ENCODE measurements at regions not wholly inside any gene's neighbourhood (a gene's known extent, or its start where the extent isn't known, plus 50 kb on each side); places are given as distances from the start of the nearest gene placed in this dataset.

DNA sequence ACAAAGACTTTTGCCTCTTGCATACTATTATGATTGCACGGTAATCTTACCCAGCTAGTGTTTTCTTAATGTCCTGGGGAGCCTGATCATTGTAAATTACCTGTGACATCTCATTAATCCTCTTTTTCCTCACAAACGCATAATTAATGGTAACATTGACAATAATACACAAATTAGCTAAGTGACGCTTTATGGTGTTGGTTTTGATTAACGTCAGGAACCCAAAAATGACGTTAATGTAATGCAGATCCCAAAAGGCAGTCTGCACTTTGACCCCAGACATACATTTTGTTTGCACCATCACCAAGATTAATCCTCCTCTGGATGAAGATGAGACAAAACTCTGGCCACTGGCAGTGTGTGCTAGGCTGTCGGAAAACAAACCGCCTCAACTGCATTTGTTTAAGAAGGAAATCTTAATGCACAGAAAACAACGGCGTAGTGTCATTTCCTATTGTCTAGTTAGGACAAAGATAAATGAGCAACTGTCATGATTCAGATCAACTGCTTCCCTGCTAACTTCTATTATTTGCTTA lies 83.9 kb upstream of the CDIN1 start:
- TF ChIP-seq, protein P1, sequence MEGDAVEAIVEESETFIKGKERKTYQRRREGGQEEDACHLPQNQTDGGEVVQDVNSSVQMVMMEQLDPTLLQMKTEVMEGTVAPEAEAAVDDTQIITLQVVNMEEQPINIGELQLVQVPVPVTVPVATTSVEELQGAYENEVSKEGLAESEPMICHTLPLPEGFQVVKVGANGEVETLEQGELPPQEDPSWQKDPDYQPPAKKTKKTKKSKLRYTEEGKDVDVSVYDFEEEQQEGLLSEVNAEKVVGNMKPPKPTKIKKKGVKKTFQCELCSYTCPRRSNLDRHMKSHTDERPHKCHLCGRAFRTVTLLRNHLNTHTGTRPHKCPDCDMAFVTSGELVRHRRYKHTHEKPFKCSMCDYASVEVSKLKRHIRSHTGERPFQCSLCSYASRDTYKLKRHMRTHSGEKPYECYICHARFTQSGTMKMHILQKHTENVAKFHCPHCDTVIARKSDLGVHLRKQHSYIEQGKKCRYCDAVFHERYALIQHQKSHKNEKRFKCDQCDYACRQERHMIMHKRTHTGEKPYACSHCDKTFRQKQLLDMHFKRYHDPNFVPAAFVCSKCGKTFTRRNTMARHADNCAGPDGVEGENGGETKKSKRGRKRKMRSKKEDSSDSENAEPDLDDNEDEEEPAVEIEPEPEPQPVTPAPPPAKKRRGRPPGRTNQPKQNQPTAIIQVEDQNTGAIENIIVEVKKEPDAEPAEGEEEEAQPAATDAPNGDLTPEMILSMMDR (IDR thresholded peaks at IDR 0.05; ENCODE audit: low read depth, low read length, poor library complexity, severe bottlenecking): no peak
- no peak for TF ChIP-seq EZH2phosphoT487 (IDR thresholded peaks at IDR 0.05; ENCODE audit: borderline replicate concordance, low read length)
